Cardiac fibroblast (primary cell): ENCODE measurements at regions not wholly inside any gene's neighbourhood (a gene's known extent, or its start where the extent isn't known, plus 50 kb on each side); places are given as distances from the start of the nearest gene placed in this dataset.
A peak's percentile ranks its signal among the peaks of the same experiment; 100 is the strongest.

Source experiments
- DNase-seq, 2 donors: peaks; one replicate each; pipeline versions ENCODE4 v3.0.0 to v3.0.0-alpha.2; 2010; ENCODE audit warnings: low read depth in 2 of 2
- H3K4me3 ChIP-seq, 2 donors: replicated peaks in 1 of 2; 1 replicate in 1 of 2; 2 replicates in 1 of 2; pipeline ENCODE4 v1.5.1; 2011; ENCODE audit warnings: low read depth in 2 of 2, low read length in 2 of 2, mild to moderate bottlenecking in 2 of 2, moderate library complexity in 1 of 2
- TF ChIP-seq, protein P1 (sequence below): IDR thresholded peaks from one replicate; pipeline ENCODE4 v1.5.1; 2011; ENCODE audit warnings: low read depth, mild to moderate bottlenecking, low read length, inconsistent platforms

DNA sequence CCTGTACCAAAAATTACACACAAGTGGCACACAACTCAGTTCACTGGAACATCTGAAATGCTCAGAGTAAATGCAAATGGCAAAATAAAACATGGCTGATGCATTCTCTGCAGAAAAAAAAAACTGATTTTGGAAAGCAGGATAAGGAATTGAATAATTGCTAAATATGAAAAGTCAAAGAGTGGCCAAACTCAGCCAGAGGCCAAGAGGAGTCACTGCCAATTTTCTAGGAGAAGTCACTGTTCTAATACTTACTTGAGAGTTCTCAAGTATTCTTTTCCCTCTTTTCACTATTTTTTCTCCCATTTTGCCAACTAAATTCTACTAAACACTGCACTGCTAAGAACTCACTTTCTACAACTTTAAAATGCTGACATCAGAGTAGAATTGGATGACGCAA lies 1018.6 kb downstream of the TUSC7 start:
- TF ChIP-seq, protein P1, sequence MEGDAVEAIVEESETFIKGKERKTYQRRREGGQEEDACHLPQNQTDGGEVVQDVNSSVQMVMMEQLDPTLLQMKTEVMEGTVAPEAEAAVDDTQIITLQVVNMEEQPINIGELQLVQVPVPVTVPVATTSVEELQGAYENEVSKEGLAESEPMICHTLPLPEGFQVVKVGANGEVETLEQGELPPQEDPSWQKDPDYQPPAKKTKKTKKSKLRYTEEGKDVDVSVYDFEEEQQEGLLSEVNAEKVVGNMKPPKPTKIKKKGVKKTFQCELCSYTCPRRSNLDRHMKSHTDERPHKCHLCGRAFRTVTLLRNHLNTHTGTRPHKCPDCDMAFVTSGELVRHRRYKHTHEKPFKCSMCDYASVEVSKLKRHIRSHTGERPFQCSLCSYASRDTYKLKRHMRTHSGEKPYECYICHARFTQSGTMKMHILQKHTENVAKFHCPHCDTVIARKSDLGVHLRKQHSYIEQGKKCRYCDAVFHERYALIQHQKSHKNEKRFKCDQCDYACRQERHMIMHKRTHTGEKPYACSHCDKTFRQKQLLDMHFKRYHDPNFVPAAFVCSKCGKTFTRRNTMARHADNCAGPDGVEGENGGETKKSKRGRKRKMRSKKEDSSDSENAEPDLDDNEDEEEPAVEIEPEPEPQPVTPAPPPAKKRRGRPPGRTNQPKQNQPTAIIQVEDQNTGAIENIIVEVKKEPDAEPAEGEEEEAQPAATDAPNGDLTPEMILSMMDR = no peak
- no peak for DNase-seq
- H3K4me3 ChIP-seq = no peak overlapping the region

DNA sequence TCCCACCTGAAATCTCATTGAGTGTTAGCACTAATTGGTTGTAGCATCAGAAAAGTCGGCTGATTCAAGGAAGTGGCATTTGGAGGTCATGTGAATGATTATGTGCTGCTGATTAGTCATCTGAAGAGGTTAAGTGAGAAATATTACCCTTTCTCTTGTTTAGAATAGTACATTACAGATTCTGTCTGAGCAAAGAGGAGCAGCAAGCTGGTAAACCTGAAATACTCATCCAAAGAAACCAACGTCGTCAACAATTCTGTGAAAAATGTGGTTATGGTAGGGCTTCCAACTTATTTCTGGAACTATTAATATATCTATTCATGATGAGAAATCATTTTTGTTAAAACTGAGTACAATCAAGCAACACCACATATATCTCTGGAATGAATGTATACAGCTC lies 1024.9 kb downstream of the TUSC7 start:
- H3K4me3 ChIP-seq = no peak overlapping the region
- TF ChIP-seq, protein P1 = no peak
- no peak for DNase-seq

DNA sequence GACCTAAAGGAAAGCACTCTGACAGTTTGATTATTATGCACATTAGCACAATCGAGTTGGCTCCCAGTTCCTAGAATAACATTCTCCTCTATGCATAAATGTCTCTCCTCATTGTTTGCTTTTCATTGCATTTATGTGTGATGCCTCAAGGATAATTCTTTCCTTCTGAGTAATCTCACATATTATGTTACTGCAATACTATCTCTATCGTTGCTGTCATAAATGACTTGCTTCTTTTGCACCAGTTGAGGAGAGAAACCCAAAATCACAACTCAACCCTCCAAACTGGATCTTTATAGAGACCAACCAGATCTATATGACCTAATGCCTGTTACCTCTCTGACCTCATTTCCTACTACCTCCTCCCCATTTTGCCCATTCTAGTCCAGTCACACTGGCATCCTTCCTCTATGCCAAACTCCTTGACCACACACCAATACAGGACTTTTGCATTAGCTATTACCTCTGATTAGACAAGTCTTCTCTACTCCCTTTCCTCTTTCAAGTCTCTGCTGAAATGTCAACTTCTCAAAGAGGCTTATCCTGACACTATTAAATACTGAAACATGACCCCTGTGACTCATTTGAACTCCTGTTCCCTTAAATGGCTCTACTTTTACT lies 1026.0 kb downstream of the TUSC7 start:
- H3K4me3 ChIP-seq = no peak overlapping the region
- DNase-seq = peak; percentile 10 to 54
- TF ChIP-seq, protein P1 = no peak

DNA sequence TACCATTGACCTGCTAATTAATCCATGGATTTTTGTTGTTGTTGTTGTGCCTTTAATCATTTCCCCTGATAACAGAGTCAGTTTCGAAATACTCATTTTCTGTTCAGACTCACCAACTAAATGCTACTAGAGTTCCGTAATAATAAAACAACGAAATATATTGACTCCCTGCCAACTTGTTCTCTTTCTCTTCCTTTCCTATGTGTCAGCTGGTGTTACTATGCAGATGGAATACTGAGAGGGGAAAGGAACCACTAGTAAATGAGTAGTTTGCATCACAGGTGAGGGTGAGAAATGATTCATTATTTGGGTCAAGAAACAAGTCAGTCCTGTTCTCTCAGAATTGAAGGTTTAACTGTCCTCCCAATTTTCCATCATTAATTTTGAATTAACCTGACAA lies 1027.3 kb downstream of the TUSC7 start:
- no peak overlapping the region for H3K4me3 ChIP-seq
- TF ChIP-seq, protein P1 = no peak
- DNase-seq = peak; percentile 8 to 39

DNA sequence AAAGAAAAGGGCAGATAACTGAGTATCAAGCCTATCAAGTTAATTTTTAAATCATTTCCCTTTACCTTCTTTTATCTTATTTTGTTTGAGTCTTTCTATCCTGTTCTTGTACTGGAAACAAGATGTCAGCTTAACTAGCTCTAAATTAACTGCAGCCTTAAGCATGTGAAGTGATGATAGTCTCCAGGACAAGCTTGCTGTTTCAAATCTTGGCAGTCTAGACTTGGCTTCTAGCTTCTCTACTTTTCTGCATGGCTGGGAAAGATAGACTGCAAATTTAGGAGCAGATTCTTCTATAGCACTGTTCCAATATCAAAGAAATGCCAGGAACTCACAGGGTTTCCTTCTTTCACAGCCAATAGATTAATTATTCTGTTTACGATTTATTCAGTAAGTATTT lies 1034.4 kb downstream of the TUSC7 start:
- TF ChIP-seq, protein P1 = no peak
- no peak for DNase-seq
- H3K4me3 ChIP-seq = no peak overlapping the region

DNA sequence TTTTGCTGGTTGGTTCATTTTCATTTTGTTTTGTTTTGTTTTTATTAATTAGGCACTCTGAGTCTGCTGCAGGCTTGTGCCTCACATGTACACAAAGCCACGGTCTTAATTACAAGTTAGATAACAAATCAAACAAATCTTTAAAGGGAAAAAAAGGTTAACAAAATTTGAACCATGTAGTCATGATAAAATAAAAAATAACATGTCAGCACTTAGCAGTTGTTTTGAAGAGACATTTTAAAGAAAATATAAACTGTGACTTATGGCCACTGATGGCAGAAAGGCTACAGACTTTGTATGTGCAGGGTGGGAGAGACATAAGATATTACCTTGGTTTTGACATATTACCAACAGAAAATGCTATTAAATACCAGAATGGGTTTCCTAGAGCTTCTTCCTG lies 1035.4 kb downstream of the TUSC7 start:
- TF ChIP-seq, protein P1 = no peak
- DNase-seq = no peak
- H3K4me3 ChIP-seq = no peak overlapping the region

DNA sequence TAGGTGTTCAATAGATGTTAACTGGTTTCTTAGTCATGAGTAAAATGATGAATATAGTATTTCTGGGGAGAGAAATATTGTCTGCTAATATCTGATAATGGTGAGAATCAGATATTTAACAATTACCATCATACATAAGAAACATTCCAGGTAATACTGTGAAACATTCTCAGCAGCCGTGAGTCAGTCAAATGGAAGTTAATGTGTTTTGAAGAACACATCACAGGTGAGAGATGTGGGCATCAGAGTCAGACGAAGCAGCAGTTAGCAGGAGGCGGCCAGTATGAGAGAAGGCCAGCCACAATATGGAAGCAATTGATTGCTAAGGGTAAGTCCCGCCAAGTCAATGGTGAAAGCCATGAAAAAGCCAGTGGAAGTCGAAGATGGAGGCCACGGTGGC lies 1035.9 kb downstream of the TUSC7 start:
- TF ChIP-seq, protein P1 = no peak
- DNase-seq = no peak
- no peak overlapping the region for H3K4me3 ChIP-seq
